ENCODE measurements at regions not wholly inside any gene's neighbourhood (a gene's known extent, or its start where the extent isn't known, plus 50 kb on each side); places are given as distances from the start of the nearest gene placed in this dataset.

DNA sequence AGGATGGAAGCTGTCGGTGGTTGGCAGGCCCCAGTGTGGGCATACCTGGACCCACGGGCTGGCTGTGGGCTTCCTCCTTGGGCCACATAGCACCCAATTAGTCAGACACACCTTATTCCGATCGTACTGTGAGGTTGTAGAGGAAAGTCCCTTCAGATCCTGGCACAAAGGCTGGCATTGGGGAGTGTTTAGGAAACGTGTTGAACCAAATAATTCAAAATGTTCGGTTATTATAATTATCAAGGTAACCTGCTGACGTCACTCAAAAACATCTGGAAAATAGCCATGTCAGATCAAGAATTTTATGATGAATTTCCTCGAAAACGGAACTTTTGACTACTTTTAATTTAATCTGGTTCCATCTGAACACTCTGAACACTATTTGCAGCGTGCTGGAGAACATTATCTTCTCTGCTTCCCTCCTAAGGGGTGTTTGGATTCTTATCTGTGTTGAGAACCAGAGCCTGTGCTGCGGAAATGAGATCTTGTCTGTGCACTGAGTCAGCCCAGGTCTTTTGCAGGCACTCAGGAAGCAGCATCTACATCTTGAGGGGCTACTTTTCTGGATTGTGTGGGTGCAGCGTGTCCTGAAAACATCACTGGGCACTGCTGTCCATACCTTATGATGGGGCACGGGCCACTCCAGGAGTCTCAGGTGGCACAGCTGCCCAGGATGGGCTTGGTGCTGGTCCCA lies 100.3 kb downstream of the SLC25A47 start (continued):
- TF ChIP-seq, protein P1, sequence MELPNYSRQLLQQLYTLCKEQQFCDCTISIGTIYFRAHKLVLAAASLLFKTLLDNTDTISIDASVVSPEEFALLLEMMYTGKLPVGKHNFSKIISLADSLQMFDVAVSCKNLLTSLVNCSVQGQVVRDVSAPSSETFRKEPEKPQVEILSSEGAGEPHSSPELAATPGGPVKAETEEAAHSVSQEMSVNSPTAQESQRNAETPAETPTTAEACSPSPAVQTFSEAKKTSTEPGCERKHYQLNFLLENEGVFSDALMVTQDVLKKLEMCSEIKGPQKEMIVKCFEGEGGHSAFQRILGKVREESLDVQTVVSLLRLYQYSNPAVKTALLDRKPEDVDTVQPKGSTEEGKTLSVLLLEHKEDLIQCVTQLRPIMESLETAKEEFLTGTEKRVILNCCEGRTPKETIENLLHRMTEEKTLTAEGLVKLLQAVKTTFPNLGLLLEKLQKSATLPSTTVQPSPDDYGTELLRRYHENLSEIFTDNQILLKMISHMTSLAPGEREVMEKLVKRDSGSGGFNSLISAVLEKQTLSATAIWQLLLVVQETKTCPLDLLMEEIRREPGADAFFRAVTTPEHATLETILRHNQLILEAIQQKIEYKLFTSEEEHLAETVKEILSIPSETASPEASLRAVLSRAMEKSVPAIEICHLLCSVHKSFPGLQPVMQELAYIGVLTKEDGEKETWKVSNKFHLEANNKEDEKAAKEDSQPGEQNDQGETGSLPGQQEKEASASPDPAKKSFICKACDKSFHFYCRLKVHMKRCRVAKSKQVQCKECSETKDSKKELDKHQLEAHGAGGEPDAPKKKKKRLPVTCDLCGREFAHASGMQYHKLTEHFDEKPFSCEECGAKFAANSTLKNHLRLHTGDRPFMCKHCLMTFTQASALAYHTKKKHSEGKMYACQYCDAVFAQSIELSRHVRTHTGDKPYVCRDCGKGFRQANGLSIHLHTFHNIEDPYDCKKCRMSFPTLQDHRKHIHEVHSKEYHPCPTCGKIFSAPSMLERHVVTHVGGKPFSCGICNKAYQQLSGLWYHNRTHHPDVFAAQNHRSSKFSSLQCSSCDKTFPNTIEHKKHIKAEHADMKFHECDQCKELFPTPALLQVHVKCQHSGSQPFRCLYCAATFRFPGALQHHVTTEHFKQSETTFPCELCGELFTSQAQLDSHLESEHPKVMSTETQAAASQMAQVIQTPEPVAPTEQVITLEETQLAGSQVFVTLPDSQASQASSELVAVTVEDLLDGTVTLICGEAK (IDR thresholded peaks at IDR 0.05) = no peak
- TF ChIP-seq, protein P1 (CRISPR knock-in tag; IDR thresholded peaks at IDR 0.05) = no peak
- TF ChIP-seq ETV6 (IDR thresholded peaks at IDR 0.05; ENCODE audit: borderline replicate concordance in 1 of 2, low read depth in 2 of 2, low read length in 1 of 2) (0 out of 4 replicates have a peak, but pooled peaks of 1 of the 2 experiments have one; percentile 51), ETV6 (CRISPR knock-in tag; IDR thresholded peaks at IDR 0.05; ENCODE audit: borderline replicate concordance) (no peak), SMARCE1 (IDR thresholded peaks at IDR 0.05) (peak; percentile 74; the same call in 1 of the 2 replicates), CHCHD3 (CRISPR knock-in tag; IDR thresholded peaks at IDR 0.05) (no peak), MEF2A (IDR thresholded peaks at IDR 0.05; ENCODE audit: control insufficient read depth, low read depth, low read length) (no peak), NR2F6 (CRISPR knock-in tag; IDR thresholded peaks at IDR 0.05) (no peak), GTF2E2 (tag; IDR thresholded peaks at IDR 0.05) (no peak), STAT5A (IDR thresholded peaks at IDR 0.05; ENCODE audit: borderline replicate concordance, low read length) (no peak), NELFE (IDR thresholded peaks at IDR 0.05; ENCODE audit: insufficient read depth, insufficient read length) (no peak), RCOR1 (IDR thresholded peaks at IDR 0.05; ENCODE audit: borderline replicate concordance in 1 of 2, low read depth in 2 of 2, low read length in 2 of 2) (peak in 1 of 2 experiments; percentile 73; a peak in 2 of 4 replicates), CBFA2T3 (IDR thresholded peaks at IDR 0.05) (peak; percentile 44), SMARCA4 (IDR thresholded peaks at IDR 0.05) (peak; percentile 80), SREBF1 (IDR thresholded peaks at IDR 0.05; ENCODE audit: borderline replicate concordance, low read depth, low read length) (no peak), SP2 (IDR thresholded peaks at IDR 0.05; ENCODE audit: extremely low read depth, low read depth, low read length, poor library complexity, severe bottlenecking) (no peak), GABPA (tag; conservative IDR thresholded peaks at IDR 0.05; ENCODE audit: low read depth) (no peak), BACH1 (tag; IDR thresholded peaks at IDR 0.05) (no peak), CBX1 (IDR thresholded peaks at IDR 0.05; ENCODE audit: low read depth) (no peak), ZNF76 (CRISPR knock-in tag; IDR thresholded peaks at IDR 0.05; ENCODE audit: borderline replicate concordance) (no peak), ZNF253 (CRISPR knock-in tag; conservative IDR thresholded peaks at IDR 0.05) (no peak), ZNF696 (CRISPR knock-in tag; conservative IDR thresholded peaks at IDR 0.05) (no peak), ZNF79 (CRISPR knock-in tag; IDR thresholded peaks at IDR 0.05; ENCODE audit: low read depth) (no peak)
